T-helper 1 cell treated with Interleukin-12 subunit alpha and Interleukin-12 subunit beta and Interleukin-4 antibody, amounts not matched to agents 30 μg/mL and 1 μg/mL, for 36 hours (primary cell): ENCODE measurements at regions not wholly inside any gene's neighbourhood (a gene's known extent, or its start where the extent isn't known, plus 50 kb on each side); places are given as distances from the start of the nearest gene placed in this dataset.

Experiments
- H3K27ac Mint-ChIP-seq: one replicate; pipeline ENCODE4 v1.8.0; 2021; ENCODE audit warnings: mild to moderate bottlenecking, mixed read lengths
- H3K27me3 Mint-ChIP-seq: one replicate; pipeline ENCODE4 v1.8.0; 2021; ENCODE audit warnings: low read depth, mixed read lengths
- H3K36me3 Mint-ChIP-seq: one replicate; pipeline ENCODE4 v1.8.0; 2021; ENCODE audit warnings: low read depth, mixed read lengths
- H3K4me1 Mint-ChIP-seq: one replicate; pipeline ENCODE4 v1.8.0; 2021; ENCODE audit warnings: low read depth, mixed read lengths
- H3K4me3 Mint-ChIP-seq: one replicate; pipeline ENCODE4 v1.8.0; 2021; ENCODE audit warnings: mild to moderate bottlenecking, moderate library complexity, mixed read lengths
- H3K9me3 Mint-ChIP-seq: one replicate; pipeline ENCODE4 v1.8.0; 2021; ENCODE audit warnings: mixed read lengths

DNA sequence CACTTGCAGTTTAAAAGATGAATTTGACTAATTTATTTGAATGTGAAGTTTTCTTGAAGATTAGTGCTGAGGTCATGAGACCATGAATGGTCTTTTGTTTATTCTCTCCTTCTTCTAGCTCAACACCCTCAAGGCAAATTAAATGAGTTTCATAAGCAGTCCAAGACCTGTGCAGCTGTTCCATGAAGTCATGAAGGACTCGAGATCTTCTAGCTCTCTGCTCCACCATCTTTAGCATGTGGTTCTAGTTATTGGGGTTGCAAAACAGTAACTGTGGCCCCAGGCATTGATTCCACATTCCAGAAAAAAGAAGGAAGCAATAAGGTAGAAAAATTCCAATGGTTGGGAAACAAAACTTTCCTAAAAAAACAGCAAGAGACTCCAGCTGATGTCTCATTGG is 84.2 kb upstream of the HS3ST1 start:
- H3K27ac Mint-ChIP-seq = no peak overlapping the region
- peaks cover 1% of the 10 kb centered on the region for H3K9me3 Mint-ChIP-seq
- no peak overlapping the region for H3K4me3 Mint-ChIP-seq
- no peaks in the 10 kb centered on the region for H3K36me3 Mint-ChIP-seq
- H3K4me1 Mint-ChIP-seq = no peaks in the 10 kb centered on the region
- peaks cover 17% of the 10 kb centered on the region for H3K27me3 Mint-ChIP-seq

DNA sequence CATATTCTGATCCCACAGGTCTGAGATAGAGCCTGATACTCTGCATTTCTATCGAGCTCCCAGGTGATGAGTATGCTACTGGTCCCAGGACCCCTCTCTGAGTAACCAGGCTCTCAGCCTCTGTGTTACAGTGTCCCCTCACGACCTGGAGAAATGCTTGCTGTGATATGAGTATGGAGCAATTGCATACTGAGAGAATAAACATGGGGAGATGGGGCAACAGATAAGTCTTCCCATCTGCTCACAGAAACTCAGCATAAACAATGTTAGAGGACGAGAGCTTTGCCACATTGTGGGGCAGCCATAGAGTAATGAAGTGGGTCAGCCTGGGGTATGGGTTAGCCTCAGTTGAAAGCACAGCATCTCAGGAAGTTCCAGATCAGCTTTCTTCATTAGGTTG is 82.6 kb upstream of the HS3ST1 start:
- peaks cover 17% of the 10 kb centered on the region for H3K27me3 Mint-ChIP-seq
- H3K4me3 Mint-ChIP-seq = no peak overlapping the region
- no peaks in the 10 kb centered on the region for H3K4me1 Mint-ChIP-seq

DNA sequence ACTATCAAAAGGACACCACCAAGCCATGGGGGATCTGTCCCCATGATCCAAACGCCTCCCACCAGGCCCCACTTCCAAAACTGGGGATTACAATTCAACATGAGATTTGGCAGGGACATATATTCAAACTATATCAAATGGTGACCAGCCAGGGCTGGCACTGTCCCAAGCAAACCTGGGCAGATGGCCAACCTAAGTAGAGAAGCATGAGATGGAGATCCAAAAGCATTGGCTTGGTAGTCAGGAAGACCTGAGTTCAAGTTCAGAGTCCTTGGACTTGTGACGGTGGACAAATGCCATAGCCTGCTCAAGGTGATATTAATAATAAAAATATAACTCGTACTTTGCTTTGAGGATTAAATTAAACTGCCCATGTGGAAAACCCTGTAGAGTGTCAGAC is 79.2 kb upstream of the HS3ST1 start:
- Mint-ChIP-seq H3K27me3 (peaks cover 13% of the 10 kb centered on the region), H3K4me3 (no peak overlapping the region), H3K4me1 (no peaks in the 10 kb centered on the region), H3K36me3 (no peaks in the 10 kb centered on the region), H3K9me3 (peaks cover 4% of the 10 kb centered on the region), H3K27ac (no peak overlapping the region)

More for the DNA sequence above, 82.6 kb upstream of the HS3ST1 start:
- Mint-ChIP-seq H3K27ac (no peak overlapping the region), H3K36me3 (no peaks in the 10 kb centered on the region), H3K9me3 (peaks cover 4% of the 10 kb centered on the region)

DNA sequence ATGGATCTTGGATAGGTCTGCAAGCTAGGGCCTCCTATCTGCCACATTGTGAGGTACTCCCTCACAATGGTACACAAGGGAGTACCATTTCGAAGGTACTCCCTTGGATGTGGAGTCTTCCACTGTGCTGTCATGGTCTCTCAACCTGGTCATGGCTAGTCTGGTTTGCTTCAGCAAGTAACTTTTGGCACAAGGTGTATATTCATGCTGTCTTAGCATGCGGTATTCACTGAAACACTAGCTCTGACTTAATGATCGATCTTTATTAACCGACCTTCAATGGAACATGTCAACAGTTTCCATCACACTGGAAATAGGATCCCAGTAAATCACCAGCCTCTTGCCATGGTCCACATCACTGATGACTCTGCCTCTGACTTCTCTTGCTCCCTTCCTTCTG is 77.5 kb upstream of the HS3ST1 start:
- Mint-ChIP-seq H3K4me3 (no peak overlapping the region), H3K36me3 (no peaks in the 10 kb centered on the region), H3K4me1 (no peaks in the 10 kb centered on the region), H3K27me3 (peaks cover 6% of the 10 kb centered on the region), H3K9me3 (peaks cover 7% of the 10 kb centered on the region), H3K27ac (no peak overlapping the region)

DNA sequence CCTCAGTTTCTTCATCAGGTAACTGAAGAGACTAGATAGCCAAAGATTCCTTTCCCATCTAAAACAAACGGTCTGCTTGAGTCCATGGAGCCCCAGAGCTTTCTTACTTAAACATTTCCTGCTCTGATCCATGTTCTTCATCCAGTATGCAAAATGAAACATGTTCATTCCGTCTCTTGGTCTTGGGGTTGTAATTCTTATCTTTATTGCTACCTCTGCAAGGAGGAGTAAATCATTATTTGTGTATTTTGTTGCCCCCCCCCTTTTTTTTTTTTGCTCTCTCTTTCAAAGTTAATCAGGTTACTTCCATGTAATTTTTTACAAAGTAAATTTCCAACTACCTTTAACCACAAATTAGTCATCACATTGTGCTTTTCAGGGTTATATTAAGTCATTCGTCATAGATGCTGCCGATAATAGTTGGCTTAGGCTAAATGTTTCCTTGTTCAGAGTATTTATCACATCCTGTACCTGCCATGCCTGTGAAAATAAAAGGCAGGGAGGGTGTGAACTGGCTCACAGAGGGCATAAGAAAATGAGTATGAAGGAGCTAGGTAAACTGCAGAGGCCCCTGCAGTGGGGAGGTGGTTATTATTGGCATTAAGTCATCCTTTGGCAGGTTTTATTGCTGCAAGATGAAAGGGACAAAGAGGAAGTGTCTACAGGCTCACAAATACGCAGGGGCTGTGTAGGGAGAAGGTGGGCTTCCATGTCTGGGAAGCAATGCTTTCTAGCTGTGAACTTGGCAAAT is 76.7 kb upstream of the HS3ST1 start:
- no peaks in the 10 kb centered on the region for H3K4me1 Mint-ChIP-seq
- peaks cover 4% of the 10 kb centered on the region for H3K27me3 Mint-ChIP-seq
- no peak overlapping the region for H3K4me3 Mint-ChIP-seq
- H3K36me3 Mint-ChIP-seq = no peaks in the 10 kb centered on the region
- peaks cover 7% of the 10 kb centered on the region for H3K9me3 Mint-ChIP-seq
- no peak overlapping the region for H3K27ac Mint-ChIP-seq

DNA sequence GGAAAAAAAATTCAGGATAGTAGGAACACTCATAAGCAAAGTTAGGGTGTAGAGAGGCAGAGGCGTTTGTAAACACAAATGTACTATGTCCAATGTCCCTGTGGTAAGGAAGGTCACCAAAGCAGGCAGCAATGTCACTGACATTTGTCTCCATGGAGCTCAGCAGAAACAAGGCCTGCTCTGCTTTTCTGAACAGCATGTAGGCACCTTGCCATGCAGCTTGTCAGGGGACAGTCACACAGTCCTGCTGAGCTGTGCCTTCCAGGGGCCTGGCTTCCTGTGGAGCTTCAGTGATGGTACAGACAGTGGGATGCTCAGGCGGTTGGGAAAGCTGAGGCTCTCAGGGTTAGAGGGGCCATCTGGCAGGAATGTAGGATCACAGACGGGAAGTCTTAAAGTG is 74.5 kb upstream of the HS3ST1 start:
- Mint-ChIP-seq H3K4me1 (no peaks in the 10 kb centered on the region), H3K9me3 (peaks cover 7% of the 10 kb centered on the region), H3K4me3 (no peak overlapping the region), H3K27ac (no peak overlapping the region), H3K36me3 (no peaks in the 10 kb centered on the region), H3K27me3 (no peaks in the 10 kb centered on the region)

DNA sequence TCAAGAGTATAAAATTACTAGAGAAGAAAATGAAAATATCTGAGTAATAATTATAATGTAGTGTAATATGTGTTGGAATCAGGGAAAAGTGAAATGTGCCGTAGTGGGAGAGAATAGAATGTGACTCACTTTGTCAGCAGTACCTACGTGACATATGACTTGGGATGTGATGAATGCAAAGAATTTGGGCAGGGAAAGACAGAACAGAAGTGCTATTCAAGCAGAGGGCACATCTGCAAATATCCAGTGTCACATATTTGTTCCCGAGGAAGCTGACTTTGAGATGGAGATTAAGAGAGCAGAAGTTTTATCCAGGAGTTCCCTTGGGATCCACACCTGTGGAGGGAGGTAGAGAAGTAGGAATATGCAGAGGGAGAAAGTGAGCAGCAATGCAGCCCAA is 69.3 kb upstream of the HS3ST1 start:
- Mint-ChIP-seq H3K9me3 (peaks cover 3% of the 10 kb centered on the region), H3K27me3 (peaks cover 7% of the 10 kb centered on the region), H3K27ac (no peak overlapping the region), H3K36me3 (no peaks in the 10 kb centered on the region), H3K4me1 (peaks cover 4% of the 10 kb centered on the region), H3K4me3 (no peak overlapping the region)

DNA sequence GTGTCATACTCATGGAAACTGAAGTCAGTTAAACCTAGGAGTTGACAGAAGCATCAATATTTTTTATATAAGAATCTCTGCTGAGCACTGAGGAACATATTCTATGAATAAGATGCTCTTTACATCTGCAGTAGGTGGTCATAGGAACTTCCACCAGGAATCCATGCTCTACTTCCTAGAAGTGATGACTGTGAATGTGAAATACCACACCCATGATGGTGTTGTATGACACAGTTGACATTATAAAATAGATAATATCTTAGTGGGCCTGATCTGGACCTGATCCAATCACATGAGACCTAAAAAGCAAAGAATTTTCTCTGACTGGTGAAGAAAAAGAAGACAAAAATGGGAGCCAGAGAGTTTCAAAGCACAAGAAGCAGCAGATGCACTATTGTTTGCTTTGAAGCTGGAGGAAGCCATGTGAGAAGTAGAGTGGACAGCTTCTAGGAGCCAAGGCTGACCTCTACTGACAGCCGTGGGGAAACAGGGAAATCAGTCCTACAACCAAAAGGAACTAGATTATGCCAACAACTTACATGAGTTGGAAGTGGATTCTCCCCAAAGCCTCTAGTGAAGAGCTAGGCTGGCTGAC is 68.6 kb upstream of the HS3ST1 start:
- Mint-ChIP-seq H3K4me1 (peaks cover 4% of the 10 kb centered on the region), H3K27ac (no peak overlapping the region), H3K27me3 (peaks cover 7% of the 10 kb centered on the region), H3K4me3 (no peak overlapping the region), H3K9me3 (no peaks in the 10 kb centered on the region), H3K36me3 (no peaks in the 10 kb centered on the region)

DNA sequence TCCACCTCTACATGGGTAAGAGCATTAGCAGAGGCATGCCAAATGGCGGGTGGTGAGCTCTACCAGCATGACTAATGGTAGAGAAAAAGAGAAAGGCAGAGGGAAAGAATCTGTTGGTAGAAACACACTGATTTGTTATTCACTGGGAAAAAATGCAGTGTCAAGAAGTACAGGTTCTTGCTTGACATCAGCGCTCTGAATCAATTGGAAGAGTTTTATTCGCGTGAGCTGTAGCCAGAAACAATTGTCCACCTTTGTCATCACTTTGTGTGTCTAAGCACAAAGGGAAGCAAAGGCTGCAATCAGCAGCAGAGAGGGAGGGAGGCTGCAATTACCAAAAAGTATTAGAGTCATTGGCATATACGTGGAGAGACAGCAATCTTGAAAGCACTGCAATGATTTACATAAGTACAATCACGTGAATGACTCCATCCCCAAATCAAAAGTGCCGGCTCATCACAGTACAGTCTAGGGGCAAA is 67.7 kb upstream of the HS3ST1 start:
- Mint-ChIP-seq H3K9me3 (no peaks in the 10 kb centered on the region), H3K27me3 (peaks cover 7% of the 10 kb centered on the region), H3K36me3 (no peaks in the 10 kb centered on the region), H3K4me3 (no peak overlapping the region), H3K4me1 (peaks cover 4% of the 10 kb centered on the region), H3K27ac (no peak overlapping the region)

DNA sequence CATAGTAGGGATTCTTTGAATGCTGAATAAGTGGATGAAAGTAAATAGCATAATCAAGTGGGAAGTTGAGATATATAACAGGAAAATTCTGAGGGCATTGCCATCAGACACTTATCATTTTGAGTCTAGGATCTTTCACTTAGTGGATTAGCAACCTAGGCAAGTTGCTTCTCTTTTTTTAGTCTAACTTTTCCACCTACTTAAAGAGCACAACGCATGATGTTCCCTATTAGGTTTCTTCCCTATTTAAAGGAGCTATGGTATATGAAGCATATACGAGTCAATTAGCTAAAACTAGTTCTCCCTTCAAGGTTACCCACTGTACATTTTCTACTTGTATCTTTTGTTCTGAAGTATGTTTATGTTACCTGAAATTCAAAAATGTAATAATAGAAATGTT is 67.1 kb upstream of the HS3ST1 start:
- Mint-ChIP-seq H3K4me3 (no peak overlapping the region), H3K27ac (no peak overlapping the region), H3K9me3 (no peaks in the 10 kb centered on the region), H3K36me3 (no peaks in the 10 kb centered on the region), H3K4me1 (peaks cover 4% of the 10 kb centered on the region), H3K27me3 (peaks cover 7% of the 10 kb centered on the region)

DNA sequence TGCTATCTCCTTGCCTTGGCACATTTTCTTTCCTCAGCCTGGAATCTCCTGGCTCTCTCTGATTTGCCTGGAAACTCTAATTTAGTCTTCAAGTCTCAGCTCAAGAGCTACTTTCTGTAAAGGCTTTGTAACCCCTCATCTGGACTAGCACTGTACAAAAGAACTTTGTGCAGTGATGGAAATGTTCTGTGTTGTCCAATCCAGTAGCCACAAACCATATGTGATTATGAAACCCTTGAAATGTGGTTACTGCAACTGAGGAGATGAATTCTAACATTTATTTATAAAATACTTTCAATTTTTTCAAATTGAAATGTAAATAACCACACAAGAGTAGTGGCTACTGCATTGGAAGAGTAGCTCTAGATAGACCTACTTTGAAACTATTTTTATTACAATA is 66.6 kb upstream of the HS3ST1 start:
- H3K27ac Mint-ChIP-seq = no peak overlapping the region
- H3K36me3 Mint-ChIP-seq = no peaks in the 10 kb centered on the region
- peaks cover 4% of the 10 kb centered on the region for H3K4me1 Mint-ChIP-seq
- H3K9me3 Mint-ChIP-seq = no peaks in the 10 kb centered on the region
- no peak overlapping the region for H3K4me3 Mint-ChIP-seq
- H3K27me3 Mint-ChIP-seq = peaks cover 7% of the 10 kb centered on the region

DNA sequence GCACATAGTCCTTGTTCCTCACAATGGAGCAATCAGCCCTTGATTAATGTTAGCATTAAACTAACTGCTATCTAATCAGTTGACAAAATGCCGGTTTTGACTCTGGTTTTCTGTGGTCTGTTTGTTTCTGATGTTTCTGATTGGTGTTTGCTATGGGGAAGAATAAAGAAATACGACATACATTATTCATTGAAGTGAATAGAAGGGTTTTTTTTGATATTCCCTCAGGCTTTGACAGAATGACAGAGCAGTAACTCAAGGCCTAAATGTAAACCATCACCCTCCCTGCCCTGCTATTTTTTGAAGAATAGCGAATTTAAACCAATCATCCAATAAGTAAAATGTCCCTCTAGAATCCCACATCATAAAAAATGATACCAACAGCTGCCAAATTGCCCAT is 65.5 kb upstream of the HS3ST1 start:
- peaks cover 7% of the 10 kb centered on the region for H3K27me3 Mint-ChIP-seq
- no peaks in the 10 kb centered on the region for H3K36me3 Mint-ChIP-seq
- no peak overlapping the region for H3K27ac Mint-ChIP-seq
- H3K9me3 Mint-ChIP-seq = no peaks in the 10 kb centered on the region
- H3K4me3 Mint-ChIP-seq = no peak overlapping the region
- peaks cover 5% of the 10 kb centered on the region for H3K4me1 Mint-ChIP-seq

DNA sequence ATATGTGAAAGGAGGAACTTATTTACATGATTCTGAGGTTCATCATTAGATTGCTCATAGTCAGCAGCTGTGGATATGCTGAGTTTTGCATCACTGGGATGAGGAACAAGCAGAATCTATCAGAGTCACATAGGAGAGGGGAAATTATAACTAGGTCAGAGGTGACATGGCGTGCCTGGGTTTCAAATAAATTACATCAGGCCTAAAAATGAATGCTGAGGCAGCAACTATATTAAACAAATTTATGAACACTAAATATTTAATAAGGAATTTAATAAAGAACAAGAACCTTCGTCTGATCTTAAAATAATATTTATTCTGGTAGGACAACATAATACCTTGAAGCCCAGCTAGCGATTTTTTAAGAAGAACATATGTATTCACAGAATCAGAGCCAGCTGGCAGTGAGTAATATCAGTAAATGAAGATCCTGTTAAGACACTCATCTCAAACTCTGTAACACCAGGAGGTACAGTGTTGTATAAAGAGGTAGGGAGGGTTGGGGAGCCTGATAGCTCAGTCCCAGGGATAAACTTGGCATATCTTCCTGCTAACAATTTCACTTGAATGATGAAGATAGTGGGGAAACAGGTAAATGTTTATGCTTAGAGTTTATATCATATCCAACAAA is 60.9 kb upstream of the HS3ST1 start:
- Mint-ChIP-seq H3K9me3 (peaks cover 5% of the 10 kb centered on the region), H3K27ac (no peak overlapping the region), H3K4me3 (no peak overlapping the region), H3K36me3 (peaks cover 3% of the 10 kb centered on the region), H3K4me1 (peaks cover 18% of the 10 kb centered on the region), H3K27me3 (peaks cover 1% of the 10 kb centered on the region)

DNA sequence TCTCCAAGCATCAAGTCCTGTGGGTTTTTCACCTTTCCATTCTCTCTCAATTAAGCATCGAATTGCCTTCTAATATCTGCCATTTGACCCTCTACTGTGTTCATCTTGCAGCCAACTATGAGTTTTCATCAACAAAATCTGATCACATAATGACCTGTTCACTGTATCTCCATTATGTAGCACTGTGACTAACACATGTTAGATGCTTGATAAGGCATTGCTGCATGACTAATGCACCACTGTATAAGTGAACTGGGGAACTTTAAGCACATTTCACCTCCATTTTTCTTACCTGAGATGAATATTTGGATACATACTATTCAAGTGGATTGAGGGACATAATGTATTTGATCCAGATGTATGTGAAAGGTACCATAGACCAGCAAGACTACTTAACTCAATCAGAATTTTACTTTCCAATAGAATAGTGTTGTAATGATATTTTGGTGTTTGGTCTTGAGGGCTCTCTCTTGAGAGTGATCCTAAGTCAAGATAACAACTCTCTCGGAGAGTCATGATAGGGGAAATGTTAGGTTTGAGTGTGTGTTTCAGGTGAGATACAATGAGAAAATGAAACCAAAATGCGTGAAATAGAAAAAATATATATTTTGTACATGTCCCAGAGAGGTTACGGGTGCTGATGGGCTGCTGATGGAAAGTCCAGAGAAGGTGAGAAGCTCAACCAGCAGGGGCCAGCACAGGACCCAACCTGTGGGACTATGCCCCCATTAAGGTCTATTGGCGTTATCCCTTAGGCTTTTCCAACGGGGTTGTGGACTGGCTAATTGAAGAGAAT is 60.2 kb upstream of the HS3ST1 start:
- no peak overlapping the region for H3K4me3 Mint-ChIP-seq
- peaks cover 3% of the 10 kb centered on the region for H3K36me3 Mint-ChIP-seq
- no peaks in the 10 kb centered on the region for H3K27me3 Mint-ChIP-seq
- H3K4me1 Mint-ChIP-seq = peaks cover 18% of the 10 kb centered on the region
- H3K9me3 Mint-ChIP-seq = peaks cover 5% of the 10 kb centered on the region
- no peak overlapping the region for H3K27ac Mint-ChIP-seq
